Hepatocyte (in vitro differentiated cells): ENCODE measurements at regions not wholly inside any gene's neighbourhood (a gene's known extent, or its start where the extent isn't known, plus 50 kb on each side); places are given as distances from the start of the nearest gene placed in this dataset.

Source experiments
- CTCF ChIP-seq: fragments of 200-600 bp; sonication (generic); IDR thresholded peaks from 2 replicates; pipeline ENCODE4 v1.5.1; 2016; ENCODE audit warnings: antibody characterized with exemption, mild to moderate bottlenecking; ENCODE audit not compliant: poor library complexity
- EZH2 ChIP-seq: fragments of 200-600 bp; sonication (generic); IDR thresholded peaks from 2 replicates; pipeline ENCODE4 v1.6.1; 2016; ENCODE audit warnings: antibody characterized with exemption, mild to moderate bottlenecking, borderline replicate concordance
- EZH2phosphoT487 ChIP-seq: fragments of 200-600 bp; sonication (generic); IDR thresholded peaks from one replicate; pipeline ENCODE4 v1.6.1; 2018; ENCODE audit warnings: antibody characterized with exemption, mild to moderate bottlenecking, low read depth, moderate library complexity; ENCODE audit not compliant: unreplicated experiment, severe bottlenecking

GRCh38 chr17:56688151-56688550, 94.7 kb downstream of the NOG start:
- TF ChIP-seq CTCF (no peak), EZH2 (no peak), EZH2phosphoT487 (no peak)
